HG03135 (cell line): ENCODE measurements at regions not wholly inside any gene's neighbourhood (a gene's known extent, or its start where the extent isn't known, plus 50 kb on each side); places are given as distances from the start of the nearest gene placed in this dataset.
"Not testable (repeated sequence)": the region's sequence is repeated elsewhere in the genome, so short reads cannot be mapped to it uniquely, and the experiment has no call there.

Experiments
- ATAC-seq: cut with Tn5 transposase; IDR thresholded peaks from one replicate; pipeline ENCODE4 v1.9.1; 2021; ENCODE audit warnings: mild to moderate bottlenecking, moderate library complexity; ENCODE audit not compliant: unreplicated experiment

GRCh38 chr20:24418731-24419130 lies 50.7 kb upstream of the SYNDIG1 start:
- no peak for ATAC-seq

GRCh38 chr20:24417485-24417884 lies 51.9 kb upstream of the SYNDIG1 start:
- no peak for ATAC-seq

- ATAC-seq, result not testable (repeated sequence)
Measured at GRCh38 chr20:24415444-24415843, 54.0 kb upstream of the SYNDIG1 start.

GRCh38 chr20:24411834-24412216 lies 57.6 kb upstream of the SYNDIG1 start:
- ATAC-seq, result no peak

- no peak for ATAC-seq
Measured at GRCh38 chr20:24411003-24411833, 58.2 kb upstream of the SYNDIG1 start.

- no peak for ATAC-seq
Measured at GRCh38 chr20:24407151-24407550, 62.3 kb upstream of the SYNDIG1 start.

- ATAC-seq, result no peak
Measured at GRCh38 chr20:24406750-24407149, 62.7 kb upstream of the SYNDIG1 start.

GRCh38 chr20:24406251-24406650 lies 63.2 kb upstream of the SYNDIG1 start:
- ATAC-seq, result no peak

- no peak for ATAC-seq
Measured at GRCh38 chr20:24405810-24406209, 63.6 kb upstream of the SYNDIG1 start.

GRCh38 chr20:24403406-24403805 lies 66.0 kb upstream of the SYNDIG1 start:
- no peak for ATAC-seq

- ATAC-seq, result no peak
Measured at GRCh38 chr20:24402188-24402587, 67.2 kb upstream of the SYNDIG1 start.

- ATAC-seq, result no peak
Measured at GRCh38 chr20:24395151-24395550, 74.3 kb upstream of the SYNDIG1 start.

GRCh38 chr20:24393903-24394302 lies 75.5 kb upstream of the SYNDIG1 start:
- no peak for ATAC-seq

GRCh38 chr20:24392612-24393011 lies 76.8 kb upstream of the SYNDIG1 start:
- ATAC-seq, result no peak

- ATAC-seq, result no peak
Measured at GRCh38 chr20:24389686-24390085, 79.7 kb upstream of the SYNDIG1 start.

- ATAC-seq, result no peak
Measured at GRCh38 chr20:24388828-24389380, 80.5 kb upstream of the SYNDIG1 start.

- ATAC-seq, result no peak
Measured at GRCh38 chr20:24385547-24385946, 83.9 kb upstream of the SYNDIG1 start.

- ATAC-seq, result no peak
Measured at GRCh38 chr20:24384865-24385264, 84.6 kb upstream of the SYNDIG1 start.

- no peak for ATAC-seq
Measured at GRCh38 chr20:24382743-24383142, 86.7 kb upstream of the SYNDIG1 start.

GRCh38 chr20:24382331-24382730 lies 87.1 kb upstream of the SYNDIG1 start:
- no peak for ATAC-seq

GRCh38 chr20:24381886-24382285 lies 87.5 kb upstream of the SYNDIG1 start:
- no peak for ATAC-seq

- no peak for ATAC-seq
Measured at GRCh38 chr20:24379484-24379927, 89.9 kb upstream of the SYNDIG1 start.
